K562 (cell line): ENCODE measurements at regions not wholly inside any gene's neighbourhood (a gene's known extent, or its start where the extent isn't known, plus 50 kb on each side); places are given as distances from the start of the nearest gene placed in this dataset.

Experiments
- ATAC-seq: fragments of 200-7000 bp; cut with Tn5 transposase; 3 replicates; pipeline ENCODE4 v1.9.1; 2020; ENCODE audit warnings: moderate library complexity
- BruUV-seq: library from RNA; stranded (reverse); fragments of 400-500 nt; replicated peaks from 2 replicates; lab custom pipeline; 2021; lab: Mats Ljungman, UMichigan
- CTCF ChIA-PET: fragments of 300-600 bp; formaldehyde crosslinking; extraction: SDS; loops from one replicate; lab custom pipeline; 2021; ENCODE audit warnings: low intra/inter-chr PET ratio; lab: Yijun Ruan, JAX
- POLR2A ChIA-PET: fragments of 300-600, 350-650 bp; sonication (Branson Sonifier 250); formaldehyde crosslinking; extraction: SDS; loops from one replicate; lab custom pipeline; 2021; ENCODE audit warnings: antibody characterized with exemption, inconsistent platforms; lab: Yijun Ruan, JAX
- DNase-seq, 4 experiments: peaks; one replicate each; pipeline versions ENCODE4 v3.0.0 to v3.0.0-alpha.2; 2011 to 2018; ENCODE audit warnings: low spot score in 3 of 4, mixed read lengths in 3 of 4; ENCODE audit errors: extremely low read depth in 1 of 4
- FAIRE-seq: peaks from 2 replicates; lab custom pipeline; 2011; peaks lifted over from hg19 to GRCh38; lab: Jason Lieb, UNC
- H2AFZ ChIP-seq: 2 replicates; pipeline ENCODE4 v1.6.0; 2011; ENCODE audit warnings: low read depth, low read length, control low read depth, inconsistent platforms
- H3K27ac ChIP-seq: fragments of 200-600 bp; 3 replicates; pipeline ENCODE4 v1.8.0; 2011; ENCODE audit warnings: low read depth, mild to moderate bottlenecking, control low read depth, inconsistent platforms, low read length, moderate library complexity, mixed read lengths; ENCODE audit errors: extremely low read depth
- H3K27me3 ChIP-seq, 2 experiments: fragments of 300-600 bp in 1 of 2; 2 replicates in 1 of 2; 3 replicates in 1 of 2; pipeline versions ENCODE4 v1.6.0 to v1.8.0; 2011; ENCODE audit warnings: inconsistent platforms in 2 of 2, low read length in 2 of 2, mild to moderate bottlenecking in 1 of 2, mixed read lengths in 1 of 2, moderate library complexity in 1 of 2; ENCODE audit not compliant: control insufficient read depth in 2 of 2, insufficient read depth in 2 of 2
- H3K36me3 ChIP-seq: fragments of 300-600 bp; 3 replicates; pipeline ENCODE4 v1.8.0; 2011; ENCODE audit warnings: mild to moderate bottlenecking, low read length, inconsistent platforms; ENCODE audit not compliant: control insufficient read depth, insufficient read depth
- H3K4me1 ChIP-seq, 2 experiments: fragments of 200-600 bp in 1 of 2; replicated peaks in 1 of 2; 2 replicates in 1 of 2; 3 replicates in 1 of 2; pipeline versions ENCODE4 v1.5.1 to v1.8.0; 2011; ENCODE audit warnings: inconsistent platforms in 2 of 2, low read length in 2 of 2, mild to moderate bottlenecking in 1 of 2, mixed read lengths in 1 of 2, moderate library complexity in 1 of 2; ENCODE audit not compliant: control insufficient read depth in 2 of 2, insufficient read depth in 2 of 2
- H3K4me2 ChIP-seq: 2 replicates; pipeline ENCODE4 v1.6.1; 2011; ENCODE audit warnings: low read length, control low read depth, inconsistent platforms, mixed read lengths; ENCODE audit not compliant: insufficient read depth
- H3K4me3 ChIP-seq: fragments of 200-600 bp; sonication (generic), shearing (Covaris generic); 2 replicates; pipeline ENCODE4 v1.5.1; 2016; ENCODE audit warnings: control low read depth, inconsistent platforms
- H3K79me2 ChIP-seq: fragments of 200-600 bp; 3 replicates; pipeline ENCODE4 v1.8.0; 2011; ENCODE audit warnings: low read length, inconsistent platforms; ENCODE audit not compliant: control insufficient read depth, insufficient read depth
- H3K9ac ChIP-seq, 2 experiments: 2 replicates each; pipeline versions ENCODE4 v1.6.0 to v1.6.1; 2011; ENCODE audit warnings: low read depth in 2 of 2, low read length in 2 of 2, control low read depth in 1 of 2, inconsistent platforms in 1 of 2, mild to moderate bottlenecking in 1 of 2, mixed read lengths in 1 of 2; ENCODE audit not compliant: insufficient read depth in 1 of 2
- H3K9me1 ChIP-seq: one replicate; pipeline ENCODE4 v1.6.0; 2011; ENCODE audit warnings: inconsistent platforms, mild to moderate bottlenecking, low read length, moderate library complexity; ENCODE audit not compliant: control insufficient read depth, insufficient read depth
- H3K9me3 ChIP-seq: replicated peaks from 2 replicates; pipeline ENCODE4 v1.5.1; 2011; ENCODE audit warnings: low read depth, low read length, inconsistent platforms; ENCODE audit not compliant: control insufficient read depth, insufficient read depth
- H4K20me1 ChIP-seq: replicated peaks from 2 replicates; pipeline ENCODE4 v1.6.1; 2011; ENCODE audit warnings: low read length, inconsistent platforms, mixed read lengths; ENCODE audit not compliant: control insufficient read depth, insufficient read depth
- BHLHE40 ChIP-seq: IDR thresholded peaks from 2 replicates; pipeline ENCODE4 v1.6.1; 2011; ENCODE audit warnings: low read length, improper control_type of control experiment
- CEBPG ChIP-seq, 3 experiments: fragments of 200-800 bp in 1 of 3; sonication (Bioruptor generic) in 1 of 3; sonication (generic) in 1 of 3; formaldehyde crosslinking in 1 of 3; IDR thresholded peaks in 2 of 3; conservative IDR thresholded peaks in 1 of 3; 2 replicates each; pipeline versions ENCODE4 v1.6.1 to v1.8.0; 2016 to 2022; ENCODE audit warnings: missing compliant biosample characterization in 2 of 3, missing genetic modification characterization in 2 of 3, mild to moderate bottlenecking in 1 of 3, missing genetic modification reagents in 1 of 3
- CHCHD3 ChIP-seq: fragments of 250-450 bp; sonication (Bioruptor Pico); IDR thresholded peaks from 2 replicates; pipeline ENCODE4 v2.1.2; 2022; ENCODE audit warnings: mild to moderate bottlenecking
- ESRRA ChIP-seq: fragments of 450-650 bp; IDR thresholded peaks from 2 replicates; pipeline ENCODE4 v1.6.1; 2014; ENCODE audit warnings: low read depth, mild to moderate bottlenecking, moderate library complexity, borderline replicate concordance
- FOXJ2 ChIP-seq: fragments of 200-800 bp; sonication (Bioruptor generic); IDR thresholded peaks from 2 replicates; pipeline ENCODE4 v1.6.1; 2016; ENCODE audit warnings: missing genetic modification characterization, missing compliant biosample characterization
- HSF4 ChIP-seq: fragments of 250-450 bp; sonication (Bioruptor Pico); IDR thresholded peaks from 2 replicates; pipeline ENCODE4 v2.1.2; 2022; ENCODE audit warnings: mild to moderate bottlenecking, moderate library complexity, borderline replicate concordance
- KDM2B ChIP-seq: fragments of 250-450 bp; sonication (Bioruptor Pico); IDR thresholded peaks from 2 replicates; pipeline ENCODE4 v1.8.0; 2021; ENCODE audit warnings: mild to moderate bottlenecking, moderate library complexity
- LEF1 ChIP-seq: fragments of 450-650 bp; IDR thresholded peaks from 2 replicates; pipeline ENCODE4 v1.6.1; 2016; ENCODE audit warnings: mild to moderate bottlenecking
- NFE2L1 ChIP-seq: fragments of 450-650 bp; IDR thresholded peaks from 2 replicates; pipeline ENCODE4 v1.6.1; 2016; ENCODE audit warnings: missing genetic modification characterization, low read depth, mild to moderate bottlenecking, missing compliant biosample characterization, moderate library complexity, borderline replicate concordance
- PCBP1 ChIP-seq: fragments of 200-400 bp; formaldehyde crosslinking; IDR thresholded peaks from 2 replicates; pipeline ENCODE4 v1.6.1; 2018; ENCODE audit warnings: mild to moderate bottlenecking, low read depth, low read length; ENCODE audit not compliant: poor library complexity, severe bottlenecking
- TARDBP ChIP-seq: fragments of 450-650 bp; IDR thresholded peaks from 2 replicates; pipeline ENCODE4 v1.6.1; 2016
- XRCC5 ChIP-seq: fragments of 200-400 bp; formaldehyde crosslinking; IDR thresholded peaks from 2 replicates; pipeline ENCODE4 v1.6.1; 2017; ENCODE audit warnings: low read depth, mild to moderate bottlenecking, low read length
- ZBTB49 ChIP-seq: sonication (generic); formaldehyde crosslinking; IDR thresholded peaks from 2 replicates; pipeline ENCODE4 v1.8.0; 2022; ENCODE audit warnings: missing genetic modification reagents, mild to moderate bottlenecking, borderline replicate concordance
- ZNF217 ChIP-seq: sonication (generic); formaldehyde crosslinking; IDR thresholded peaks from 2 replicates; pipeline ENCODE4 v1.8.0; 2022; ENCODE audit warnings: mild to moderate bottlenecking, missing genetic modification reagents
- ZNF263 ChIP-seq: sonication (generic); formaldehyde crosslinking; IDR thresholded peaks from 2 replicates; pipeline ENCODE4 v1.8.0; 2022; ENCODE audit warnings: mild to moderate bottlenecking, missing genetic modification reagents, borderline replicate concordance
- WGBS: fragments of 100-300 bp; shearing (Covaris generic); methylation state at CpG from one replicate; pipeline ENCODE4 v1.1.6; 2016; ENCODE audit warnings: low coverage, mixed read lengths; ENCODE audit not compliant: insufficient coverage; ENCODE audit errors: missing lambda C conversion rate; 5-methylcytosine and 5-hydroxymethylcytosine counted together
- in situ Hi-C: fragments of 300-500 bp; cut with MboI; formaldehyde crosslinking; loops from 4 replicates; pipeline ENCODE4 v1.15.0; 2018; ENCODE audit warnings: inconsistent platforms, mixed read lengths
- intact Hi-C: fragments of 100-400 bp; cut with micrococcal nuclease; formaldehyde crosslinking; loops from 2 replicates; pipeline ENCODE4 v1.14.2; 2022
- TF ChIP-seq, protein P1 (sequence below): IDR thresholded peaks from 3 replicates; pipeline ENCODE4 v1.6.1; 2011; ENCODE audit warnings: borderline replicate concordance, mild to moderate bottlenecking; ENCODE audit not compliant: insufficient read length, insufficient read depth
- TF ChIP-seq, protein P2 (sequence below): sonication (generic); formaldehyde crosslinking; IDR thresholded peaks from 2 replicates; pipeline ENCODE4 v1.8.0; 2022; ENCODE audit warnings: mild to moderate bottlenecking, missing genetic modification reagents

- CTCF ChIA-PET = no interaction called here
- Histone ChIP-seq H3K79me2 (no peaks in the 10 kb centered on the region), H3K4me1 (peaks cover 0 to 6% of the 10 kb centered on the region in 2 experiments; a peak in 1 of 5 replicates), H3K36me3 (no peaks in the 10 kb centered on the region), H4K20me1 (no peaks in the 10 kb centered on the region), H3K27ac (no peak overlapping the region), H2AFZ (no peak overlapping the region), H3K9me1 (no peaks in the 10 kb centered on the region), H3K4me3 (no peak overlapping the region), H3K9ac (no peak overlapping the region), H3K9me3 (no peaks in the 10 kb centered on the region), H3K4me2 (no peak overlapping the region), H3K27me3 (no peaks in the 10 kb centered on the region)
- TF ChIP-seq ESRRA (no peak), ZNF217 (CRISPR knock-in tag) (no peak), XRCC5 (no peak), CEBPG (CRISPR knock-in tag; IDR thresholded peaks at IDR 0.05) (no peak), CEBPG (tag; conservative IDR thresholded peaks at IDR 0.05 in 1 of 2, IDR thresholded peaks at IDR 0.05 in 1 of 2) (no peak), NFE2L1 (tag) (no peak), KDM2B (CRISPR knock-in tag) (no peak), TARDBP (no peak), ZNF263 (no peak), PCBP1 (no peak), HSF4 (CRISPR knock-in tag) (no peak), CHCHD3 (CRISPR knock-in tag) (no peak), ZBTB49 (CRISPR knock-in tag) (no peak), BHLHE40 (no peak), FOXJ2 (no peak), LEF1 (no peak)
- TF ChIP-seq, protein P1, sequence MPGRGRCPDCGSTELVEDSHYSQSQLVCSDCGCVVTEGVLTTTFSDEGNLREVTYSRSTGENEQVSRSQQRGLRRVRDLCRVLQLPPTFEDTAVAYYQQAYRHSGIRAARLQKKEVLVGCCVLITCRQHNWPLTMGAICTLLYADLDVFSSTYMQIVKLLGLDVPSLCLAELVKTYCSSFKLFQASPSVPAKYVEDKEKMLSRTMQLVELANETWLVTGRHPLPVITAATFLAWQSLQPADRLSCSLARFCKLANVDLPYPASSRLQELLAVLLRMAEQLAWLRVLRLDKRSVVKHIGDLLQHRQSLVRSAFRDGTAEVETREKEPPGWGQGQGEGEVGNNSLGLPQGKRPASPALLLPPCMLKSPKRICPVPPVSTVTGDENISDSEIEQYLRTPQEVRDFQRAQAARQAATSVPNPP = no peak
- TF ChIP-seq, protein P2, sequence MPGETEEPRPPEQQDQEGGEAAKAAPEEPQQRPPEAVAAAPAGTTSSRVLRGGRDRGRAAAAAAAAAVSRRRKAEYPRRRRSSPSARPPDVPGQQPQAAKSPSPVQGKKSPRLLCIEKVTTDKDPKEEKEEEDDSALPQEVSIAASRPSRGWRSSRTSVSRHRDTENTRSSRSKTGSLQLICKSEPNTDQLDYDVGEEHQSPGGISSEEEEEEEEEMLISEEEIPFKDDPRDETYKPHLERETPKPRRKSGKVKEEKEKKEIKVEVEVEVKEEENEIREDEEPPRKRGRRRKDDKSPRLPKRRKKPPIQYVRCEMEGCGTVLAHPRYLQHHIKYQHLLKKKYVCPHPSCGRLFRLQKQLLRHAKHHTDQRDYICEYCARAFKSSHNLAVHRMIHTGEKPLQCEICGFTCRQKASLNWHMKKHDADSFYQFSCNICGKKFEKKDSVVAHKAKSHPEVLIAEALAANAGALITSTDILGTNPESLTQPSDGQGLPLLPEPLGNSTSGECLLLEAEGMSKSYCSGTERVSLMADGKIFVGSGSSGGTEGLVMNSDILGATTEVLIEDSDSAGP (CRISPR knock-in tag) = no peak
- no peak for ATAC-seq
- in situ Hi-C loops = no loop called here
- no TSS peak for BruUV-seq
- WGBS = 7% methylated on average over 2 of the region's 2 CpGs
- DNase-seq = no peak
- no peak for FAIRE-seq
- intact Hi-C loops = no loop called here
- POLR2A ChIA-PET = no interaction called here
Measured at GRCh38 chr7:81236560-81236959, 317.7 kb upstream of the SEMA3C start.
